IMR-90 (cell line): ENCODE measurements at regions not wholly inside any gene's neighbourhood (a gene's known extent, or its start where the extent isn't known, plus 50 kb on each side); places are given as distances from the start of the nearest gene placed in this dataset.

Experiments used
- BHLHE40 ChIP-seq: fragments of 150-350 bp; IDR thresholded peaks from 2 replicates; pipeline ENCODE4 v1.6.1; 2016; ENCODE audit warnings: mild to moderate bottlenecking, low read depth, low read length
- CTCF ChIP-seq: conservative IDR thresholded peaks from 2 replicates; pipeline ENCODE4 v1.5.1; 2012; ENCODE audit warnings: mild to moderate bottlenecking, low read depth, low read length, improper control_type of control experiment
- POLR2A ChIP-seq: IDR thresholded peaks from 2 replicates; pipeline ENCODE4 v1.6.1; 2012; ENCODE audit warnings: mild to moderate bottlenecking, low read depth, low read length
- RAD21 ChIP-seq: IDR thresholded peaks from 2 replicates; pipeline ENCODE4 v1.6.1; 2012; ENCODE audit warnings: low read length, improper control_type of control experiment
- RFX5 ChIP-seq: IDR thresholded peaks from 2 replicates; pipeline ENCODE4 v1.8.0; 2012; ENCODE audit warnings: low read depth, mild to moderate bottlenecking, low read length, moderate library complexity

DNA sequence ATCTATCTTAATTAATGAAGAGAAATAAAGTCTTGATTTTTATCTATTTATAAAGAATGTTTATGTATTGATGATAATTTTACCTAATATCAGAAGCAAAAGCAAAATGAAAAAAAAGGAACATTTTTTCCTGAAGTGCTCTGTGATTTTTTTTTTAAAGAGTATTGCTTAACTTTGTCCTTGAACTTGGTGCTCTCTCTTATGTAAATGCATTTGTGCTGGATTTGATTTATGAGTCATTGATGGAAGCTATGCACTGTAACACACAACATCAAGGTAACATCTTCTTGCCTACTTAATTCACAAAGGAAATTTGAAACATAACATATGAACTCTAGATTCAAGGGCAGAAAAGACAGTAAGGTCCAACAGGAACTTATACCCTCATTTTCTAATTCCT, 312.9 kb upstream of the CDH19 start:
- TF ChIP-seq BHLHE40, result no peak
- TF ChIP-seq CTCF, result no peak
- TF ChIP-seq RAD21, result no peak
- no peak for TF ChIP-seq RFX5
- TF ChIP-seq POLR2A, result no peak
